HCT116 (cell line): ENCODE measurements at regions not wholly inside any gene's neighbourhood (a gene's known extent, or its start where the extent isn't known, plus 50 kb on each side); places are given as distances from the start of the nearest gene placed in this dataset.

ENCODE experiments used
- ATAC-seq: fragments of 200-7000 bp; cut with Tn5 transposase; 2 replicates; pipeline ENCODE4 v1.9.1; 2020; ENCODE audit warnings: mild to moderate bottlenecking, moderate library complexity
- BruUV-seq: library from RNA; stranded (reverse); fragments of 400-500 nt; replicated peaks from 2 replicates; lab custom pipeline; 2021; lab: Mats Ljungman, UMichigan
- CTCF ChIA-PET: fragments of 300-600 bp; sonication (Branson Sonifier 250); formaldehyde crosslinking; loops from one replicate; lab custom pipeline; 2021; ENCODE audit warnings: antibody characterized with exemption; lab: Charles Lee
- POLR2A ChIA-PET: fragments of 300-600, 350-600 bp; sonication (Branson Sonifier 250); formaldehyde crosslinking; loops from one replicate; lab custom pipeline; 2021; ENCODE audit warnings: antibody characterized with exemption; lab: Charles Lee
- RAD21 ChIA-PET, 2 experiments: fragments of 300-600 bp; sonication (Branson Sonifier 250); formaldehyde crosslinking; loops; one replicate each; lab custom pipeline; 2023; ENCODE audit warnings: low total read pairs in 2 of 2; ENCODE audit not compliant: uncharacterized antibody in 2 of 2, unreplicated experiment in 2 of 2, low non-redundant PET in 1 of 2; lab: Charles Lee
- DNase-seq: peaks from one replicate; pipeline ENCODE4 v3.0.0-alpha.2; 2010; ENCODE audit warnings: low read depth, low spot score
- H2AFZ ChIP-seq: fragments of 200-600 bp; shearing (Covaris generic), sonication (generic); 2 replicates; pipeline ENCODE4 v1.6.1; 2017; ENCODE audit warnings: low read depth, mixed run types, mixed read lengths, antibody characterized with exemption, low read length; ENCODE audit not compliant: poor library complexity, severe bottlenecking
- H3K27ac ChIP-seq: 2 replicates; pipeline ENCODE4 v1.5.1; 2012; ENCODE audit warnings: low read depth, low read length
- H3K27me3 ChIP-seq: fragments of 200-600 bp; sonication (generic); 2 replicates; pipeline ENCODE4 v1.6.1; 2016; ENCODE audit warnings: mixed run types, low read length, mixed read lengths; ENCODE audit not compliant: insufficient read depth
- H3K36me3 ChIP-seq, 2 experiments: fragments of 200-500 bp in 1 of 2; fragments of 200-600 bp in 1 of 2; sonication (Bioruptor generic) in 1 of 2; sonication (generic) in 1 of 2; 2 replicates each; pipeline versions ENCODE4 v1.5.1 to v1.6.1; 2014 to 2016; ENCODE audit warnings: low read length in 2 of 2, inconsistent platforms in 1 of 2, mixed read lengths in 1 of 2, mixed run types in 1 of 2; ENCODE audit not compliant: insufficient read depth in 2 of 2, control insufficient read depth in 1 of 2
- H3K4me1 ChIP-seq, 2 experiments: fragments of 200-600 bp in 1 of 2; sonication (generic) in 1 of 2; 2 replicates each; pipeline versions ENCODE4 v1.5.1 to v1.6.1; 2012 to 2017; ENCODE audit warnings: low read length in 2 of 2, inconsistent platforms in 1 of 2, mild to moderate bottlenecking in 1 of 2, mixed read lengths in 1 of 2, mixed run types in 1 of 2, moderate library complexity in 1 of 2; ENCODE audit not compliant: insufficient read depth in 2 of 2, control insufficient read depth in 1 of 2
- H3K4me2 ChIP-seq: fragments of 200-600 bp; sonication (generic); 2 replicates; pipeline ENCODE4 v1.6.1; 2017; ENCODE audit warnings: mixed run types, low read length, mixed read lengths
- H3K4me3 ChIP-seq, 2 experiments: fragments of 200-600 bp in 1 of 2; sonication (generic) in 1 of 2; replicated peaks in 1 of 2; 2 replicates each; pipeline ENCODE4 v1.5.1; 2011 to 2016; ENCODE audit warnings: low read length in 2 of 2, control low read depth in 1 of 2, low read depth in 1 of 2, mild to moderate bottlenecking in 1 of 2, mixed read lengths in 1 of 2, mixed run types in 1 of 2
- H3K79me2 ChIP-seq: fragments of 200-600 bp; sonication (generic); 2 replicates; pipeline ENCODE4 v1.6.1; 2017; ENCODE audit warnings: mild to moderate bottlenecking, mixed run types, low read length, moderate library complexity, mixed read lengths; ENCODE audit not compliant: insufficient read depth
- H3K9ac ChIP-seq: fragments of 200-600 bp; sonication (generic); 2 replicates; pipeline ENCODE4 v1.6.1; 2016; ENCODE audit warnings: low read length, mixed read lengths
- H3K9me2 ChIP-seq: fragments of 200-600 bp; sonication (generic), shearing (Covaris generic); 2 replicates; pipeline ENCODE4 v1.6.1; 2017; ENCODE audit warnings: mixed run types, mild to moderate bottlenecking, moderate library complexity; ENCODE audit not compliant: insufficient read depth
- H3K9me3 ChIP-seq, 2 experiments: fragments of 200-500 bp in 1 of 2; fragments of 200-600 bp in 1 of 2; sonication (Bioruptor generic) in 1 of 2; sonication (generic) in 1 of 2; 2 replicates each; pipeline ENCODE4 v1.6.1; 2014 to 2017; ENCODE audit warnings: low read length in 2 of 2, mixed read lengths in 2 of 2, inconsistent platforms in 1 of 2, low read depth in 1 of 2, mild to moderate bottlenecking in 1 of 2, mixed run types in 1 of 2, moderate library complexity in 1 of 2; ENCODE audit not compliant: control insufficient read depth in 1 of 2, insufficient read depth in 1 of 2
- H4K20me1 ChIP-seq: fragments of 200-600 bp; sonication (generic), shearing (Covaris generic); 2 replicates; pipeline ENCODE4 v1.6.1; 2017; ENCODE audit warnings: mixed run types, mild to moderate bottlenecking, moderate library complexity; ENCODE audit not compliant: insufficient read depth
- CBX3 ChIP-seq: IDR thresholded peaks from 2 replicates; pipeline ENCODE4 v1.6.1; 2012; ENCODE audit warnings: low read depth
- CEBPB ChIP-seq: IDR thresholded peaks from 2 replicates; pipeline ENCODE4 v1.6.1; 2012; ENCODE audit warnings: low read depth
- CTCF ChIP-seq, 3 experiments: fragments of 200-600 bp in 1 of 3; sonication (generic) in 1 of 3; IDR thresholded peaks in 2 of 3; conservative IDR thresholded peaks in 1 of 3; 2 replicates each; pipeline ENCODE4 v1.5.1; 2012 to 2017; ENCODE audit warnings: low read depth in 2 of 3, low read length in 2 of 3, antibody characterized with exemption in 1 of 3, borderline replicate concordance in 1 of 3, control low read depth in 1 of 3, mild to moderate bottlenecking in 1 of 3, mixed read lengths in 1 of 3, mixed run types in 1 of 3, moderate library complexity in 1 of 3; ENCODE audit not compliant: insufficient read depth in 1 of 3
- EGR1 ChIP-seq: IDR thresholded peaks from 2 replicates; pipeline ENCODE4 v1.6.1; 2012; ENCODE audit warnings: low read depth
- ELF1 ChIP-seq: IDR thresholded peaks from 2 replicates; pipeline ENCODE4 v1.6.1; 2012; ENCODE audit warnings: low read depth, borderline replicate concordance
- EZH2 ChIP-seq: fragments of 200-600 bp; sonication (generic); IDR thresholded peaks from 2 replicates; pipeline ENCODE4 v1.6.1; 2017; ENCODE audit warnings: antibody characterized with exemption, mixed run types
- EZH2phosphoT487 ChIP-seq: fragments of 200-600 bp; IDR thresholded peaks from 2 replicates; pipeline ENCODE4 v1.6.1; 2018; ENCODE audit warnings: antibody characterized with exemption, borderline replicate concordance
- FOSL1 ChIP-seq: IDR thresholded peaks from 2 replicates; pipeline ENCODE4 v1.6.1; 2012; ENCODE audit warnings: low read depth
- JUND ChIP-seq: IDR thresholded peaks from 2 replicates; pipeline ENCODE4 v1.6.1; 2012
- MAX ChIP-seq: IDR thresholded peaks from 2 replicates; pipeline ENCODE4 v1.6.1; 2012
- POLR2A ChIP-seq: IDR thresholded peaks from 2 replicates; pipeline ENCODE4 v1.7.0; 2011; ENCODE audit warnings: borderline replicate concordance; ENCODE audit not compliant: insufficient read depth, insufficient read length; ENCODE audit errors: extremely low read depth
- RAD21 ChIP-seq: IDR thresholded peaks from 2 replicates; pipeline ENCODE4 v1.6.1; 2012; ENCODE audit warnings: low read depth, mild to moderate bottlenecking
- REST ChIP-seq: IDR thresholded peaks from 2 replicates; pipeline ENCODE4 v1.6.1; 2012; ENCODE audit warnings: low read depth
- SP1 ChIP-seq: IDR thresholded peaks from 2 replicates; pipeline ENCODE4 v1.6.1; 2012; ENCODE audit warnings: low read depth
- ZFX ChIP-seq: fragments of 450-650 bp; IDR thresholded peaks from 2 replicates; pipeline ENCODE4 v1.6.1; 2017
- intact Hi-C: fragments of 100-400 bp; cut with micrococcal nuclease; formaldehyde crosslinking; loops from 2 replicates; pipeline ENCODE4 v1.10.0; 2022

GRCh38 chrX:76228499-76228898, 55.6 kb downstream of the PBDC1 start:
- Histone ChIP-seq H3K36me3 (no peaks in the 10 kb centered on the region), H3K4me1 (no peaks in the 10 kb centered on the region), H2AFZ (no peak overlapping the region), H3K9ac (no peak overlapping the region), H4K20me1 (no peaks in the 10 kb centered on the region), H3K79me2 (no peaks in the 10 kb centered on the region), H3K27ac (no peak overlapping the region), H3K4me2 (no peak overlapping the region), H3K27me3 (no peaks in the 10 kb centered on the region), H3K9me2 (no peaks in the 10 kb centered on the region), H3K9me3 (no peaks in the 10 kb centered on the region), H3K4me3 (no peak overlapping the region)
- ChIA-PET RAD21 (no interaction called here), POLR2A (no interaction called here), CTCF (no interaction called here)
- intact Hi-C loops, result no loop called here
- TF ChIP-seq JUND, result no peak
- TF ChIP-seq CEBPB, result no peak
- no peak for TF ChIP-seq CBX3
- no peak for TF ChIP-seq EGR1
- no peak for TF ChIP-seq RAD21
- no peak for TF ChIP-seq ELF1
- TF ChIP-seq CTCF (IDR thresholded peaks at IDR 0.05 in 2 of 3, conservative IDR thresholded peaks at IDR 0.05 in 1 of 3; ENCODE audit: borderline replicate concordance in 1 of 3, insufficient read depth in 1 of 3, low read depth in 2 of 3, low read length in 2 of 3), result no peak
- TF ChIP-seq SP1, result no peak
- no peak for TF ChIP-seq POLR2A
- no peak for TF ChIP-seq ZFX
- BruUV-seq, result no TSS peak
- no peak for ATAC-seq
- DNase-seq, result no peak

GRCh38 chrX:76248901-76249300, 76.0 kb downstream of the PBDC1 start:
- CTCF ChIA-PET, result no interaction called here
- H3K4me2 ChIP-seq, result no peak overlapping the region
- BruUV-seq, result no TSS peak
- TF ChIP-seq EZH2phosphoT487, result no peak
- no peak for TF ChIP-seq POLR2A
- no peak for TF ChIP-seq FOSL1
- no peak for TF ChIP-seq EZH2
- no peak for TF ChIP-seq MAX
- TF ChIP-seq REST, result no peak
- no peak for TF ChIP-seq CTCF (IDR thresholded peaks at IDR 0.05 in 2 of 3, conservative IDR thresholded peaks at IDR 0.05 in 1 of 3; ENCODE audit: borderline replicate concordance in 1 of 3, insufficient read depth in 1 of 3, low read depth in 2 of 3, low read length in 2 of 3)
- TF ChIP-seq ZFX, result no peak

More at GRCh38 chrX:76248901-76249300, 76.0 kb downstream of the PBDC1 start:
- RAD21 ChIA-PET, result no interaction called here
- H3K27ac ChIP-seq, result no peak overlapping the region
- no peaks in the 10 kb centered on the region for H3K9me2 ChIP-seq
- DNase-seq, result no peak
- H3K4me3 ChIP-seq, result no peak overlapping the region
- H3K27me3 ChIP-seq, result no peaks in the 10 kb centered on the region
- no peak overlapping the region for H3K9ac ChIP-seq
- H3K9me3 ChIP-seq, result no peaks in the 10 kb centered on the region
- intact Hi-C loops, result no loop called here
- H4K20me1 ChIP-seq, result no peaks in the 10 kb centered on the region
- no peaks in the 10 kb centered on the region for H3K36me3 ChIP-seq
- ATAC-seq, result no peak
- no peaks in the 10 kb centered on the region for H3K79me2 ChIP-seq
- no peak overlapping the region for H2AFZ ChIP-seq
- no peaks in the 10 kb centered on the region for H3K4me1 ChIP-seq
- POLR2A ChIA-PET, result no interaction called here
